HG03558 (cell line): ENCODE measurements at regions not wholly inside any gene's neighbourhood (a gene's known extent, or its start where the extent isn't known, plus 50 kb on each side); places are given as distances from the start of the nearest gene placed in this dataset.

Experiments used
- ATAC-seq: cut with Tn5 transposase; IDR thresholded peaks from one replicate; pipeline ENCODE4 v1.9.1; 2021; ENCODE audit warnings: moderate number of reproducible peaks; ENCODE audit not compliant: unreplicated experiment; ENCODE audit errors: extremely low read depth

DNA sequence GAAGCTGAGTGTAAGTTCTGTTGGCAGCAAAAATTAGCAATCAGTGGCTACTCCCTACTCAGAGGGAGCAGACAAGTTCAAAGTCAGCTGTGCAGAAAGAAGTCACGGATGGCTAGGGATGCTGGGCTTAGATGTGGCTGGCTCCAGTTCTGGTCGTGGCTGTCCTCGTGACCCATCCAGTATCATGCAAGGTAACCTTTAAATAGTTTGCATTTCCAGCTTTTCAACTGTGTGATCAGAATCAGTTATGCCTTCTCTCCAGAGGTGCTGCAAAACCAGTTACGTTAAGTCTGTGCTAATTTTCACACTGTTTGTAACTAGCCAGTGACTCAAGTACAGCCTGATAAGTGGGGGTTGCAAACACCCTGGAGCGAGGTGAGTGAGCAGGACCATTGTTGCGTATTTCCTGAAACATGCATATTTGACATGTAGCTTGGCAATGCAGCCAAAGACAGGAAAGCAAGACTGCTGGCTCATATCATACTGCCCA is 302.4 kb downstream of the ATPSCKMT start:
- ATAC-seq = no peak

DNA sequence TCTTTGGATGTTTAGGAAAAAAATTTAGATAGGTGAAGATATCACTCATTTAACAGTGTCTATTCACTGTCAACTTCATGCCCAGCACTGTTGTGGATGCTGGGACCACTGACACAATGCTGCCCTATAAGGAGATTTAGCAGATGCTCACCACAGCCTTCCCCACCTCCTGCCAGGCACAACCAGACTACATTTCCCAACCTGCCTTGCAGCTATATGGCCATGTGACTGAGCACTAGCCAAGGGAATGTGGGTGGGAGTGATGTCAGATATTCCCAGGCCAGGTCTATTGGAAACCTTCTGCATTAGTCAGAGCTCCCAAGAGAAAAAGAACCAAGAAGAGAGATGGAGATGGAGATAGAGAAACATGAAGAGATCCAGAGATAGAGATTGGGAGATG is 302.6 kb upstream of the TAS2R1 start:
- no peak for ATAC-seq

DNA sequence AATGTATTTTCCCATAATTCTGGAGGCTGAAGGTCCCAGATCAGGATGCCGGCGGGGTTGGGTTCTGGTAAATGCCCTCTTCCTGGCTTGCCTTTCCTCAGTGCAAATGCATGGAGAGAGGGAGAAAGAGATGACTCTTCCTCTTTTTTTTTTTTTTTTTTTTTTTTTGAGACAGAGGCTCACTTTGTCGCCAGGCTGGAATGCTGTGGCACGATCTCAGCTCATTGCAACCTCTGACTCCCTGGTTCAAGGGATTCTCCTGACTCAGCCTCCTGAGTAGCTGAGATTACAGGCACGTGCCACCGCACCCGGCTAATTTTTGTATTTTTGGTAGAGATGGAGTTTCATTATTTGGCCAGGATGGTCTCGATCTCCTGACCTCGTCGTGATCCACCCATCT is 300.0 kb upstream of the TAS2R1 start:
- ATAC-seq = no peak

DNA sequence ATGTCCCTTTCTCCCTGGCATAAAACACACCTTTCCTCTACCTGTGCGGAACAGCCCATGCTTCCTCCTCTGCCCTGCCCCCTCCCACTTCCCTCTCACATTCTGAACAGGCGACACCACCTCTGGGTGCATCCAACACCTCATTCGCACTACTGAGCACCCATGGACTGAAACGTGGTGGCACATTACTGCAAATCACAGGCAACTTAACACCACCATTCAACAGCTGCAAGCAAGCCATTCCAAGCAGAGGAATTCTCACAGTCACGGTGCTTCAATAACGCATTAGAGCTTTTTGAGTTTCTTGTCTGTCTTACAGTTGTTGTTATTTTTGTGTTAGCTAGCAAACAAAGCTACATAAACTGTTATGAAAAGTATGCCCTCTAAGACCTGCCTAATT is 298.2 kb upstream of the TAS2R1 start:
- ATAC-seq = no peak

DNA sequence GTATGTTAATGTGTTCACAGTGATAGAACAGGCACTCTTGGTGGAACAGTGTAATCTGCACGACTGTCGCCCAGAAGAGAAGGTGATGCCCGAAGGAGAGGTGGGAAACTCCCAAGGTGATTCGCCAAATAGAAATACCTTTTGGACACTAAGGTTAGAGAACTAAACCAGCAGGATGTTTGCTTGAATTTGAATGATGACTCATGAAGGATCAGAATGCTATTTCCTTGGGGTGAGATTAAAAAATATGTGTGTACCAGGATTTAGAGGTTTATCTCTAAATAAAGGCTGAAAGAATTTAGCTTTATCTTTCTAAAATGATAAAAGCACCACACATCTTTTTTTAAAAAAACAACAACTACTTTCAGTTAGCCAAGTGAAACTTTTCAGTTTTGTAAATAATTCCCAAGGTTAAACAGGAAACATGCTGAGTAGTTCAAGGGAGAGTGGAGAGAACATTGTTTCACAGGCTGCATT is 297.4 kb upstream of the TAS2R1 start:
- ATAC-seq = no peak

DNA sequence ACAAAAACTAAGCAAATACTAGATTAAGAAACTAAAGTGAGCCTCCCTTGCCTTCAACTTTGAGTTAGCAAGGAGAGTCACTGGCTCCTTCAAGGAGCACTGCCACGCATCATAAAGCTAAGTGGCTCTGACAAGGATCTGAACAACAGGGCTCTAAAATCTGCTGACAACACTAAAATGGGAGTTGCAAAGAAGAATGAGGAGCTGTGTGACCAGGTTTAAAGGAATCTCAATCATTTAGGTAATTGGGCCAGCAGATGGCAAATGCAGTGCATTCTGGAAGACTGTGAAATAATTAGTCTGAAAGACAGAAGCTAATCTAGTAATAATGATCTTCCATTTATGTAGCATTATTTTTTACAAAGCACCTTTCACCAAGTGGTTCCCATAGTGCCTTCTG is 297.0 kb upstream of the TAS2R1 start:
- no peak for ATAC-seq

DNA sequence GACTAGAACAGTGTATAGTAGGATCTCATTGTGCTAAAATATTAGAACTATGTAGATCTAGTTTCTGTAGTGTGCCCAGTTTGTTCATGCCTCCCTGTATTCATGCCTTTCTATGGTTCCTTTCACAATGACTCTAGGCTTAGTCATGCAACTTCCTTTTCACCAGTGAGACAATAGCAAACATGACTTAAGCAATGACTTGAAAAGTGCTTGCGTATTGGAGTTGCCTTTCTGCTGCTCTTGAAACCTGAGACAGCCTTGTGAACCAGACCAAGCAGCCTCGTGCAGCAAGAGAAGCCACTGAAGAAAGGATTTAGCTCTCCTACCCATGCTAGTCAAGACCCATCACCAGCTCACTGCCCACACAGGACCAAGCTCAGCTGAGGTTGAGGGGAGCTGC is 294.5 kb upstream of the TAS2R1 start:
- ATAC-seq = peak; percentile 91

DNA sequence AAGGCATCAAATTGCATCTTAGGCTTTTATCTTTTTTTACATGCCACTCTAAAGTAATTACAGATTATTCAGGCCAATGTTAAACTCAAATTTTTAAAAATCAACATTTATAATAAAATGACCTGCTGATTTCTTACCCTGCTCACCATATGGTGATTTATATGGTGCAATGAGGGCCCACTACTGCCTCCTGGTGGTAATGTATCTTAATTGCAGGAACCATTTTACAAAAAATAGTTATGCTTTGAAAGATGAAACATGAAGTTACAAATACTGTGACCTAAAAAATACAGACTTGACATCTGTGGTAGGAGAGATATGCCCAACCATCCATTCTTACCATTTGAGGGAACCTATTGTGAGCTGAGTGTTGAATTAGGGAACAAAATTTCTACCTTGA is 292.6 kb upstream of the TAS2R1 start:
- ATAC-seq = no peak

DNA sequence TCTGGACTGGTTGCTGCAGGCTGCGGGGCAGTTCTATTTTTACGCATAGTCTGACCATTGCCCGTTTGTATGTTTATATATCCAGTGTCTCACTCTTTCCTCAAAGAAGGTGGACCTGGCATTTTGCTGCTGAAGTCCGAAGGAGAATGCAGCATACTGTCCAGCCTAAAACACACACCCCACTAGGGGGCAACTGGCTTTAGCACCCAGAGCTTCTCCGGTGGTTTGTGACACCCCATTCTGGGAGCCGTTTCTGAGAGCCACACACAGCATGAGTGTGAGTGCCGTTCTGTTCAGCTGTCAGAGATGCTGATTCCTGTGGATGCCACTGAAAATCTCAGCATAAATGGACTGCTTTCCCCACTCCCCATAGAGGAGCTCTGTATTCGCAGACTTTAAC is 290.5 kb upstream of the TAS2R1 start:
- no peak for ATAC-seq

DNA sequence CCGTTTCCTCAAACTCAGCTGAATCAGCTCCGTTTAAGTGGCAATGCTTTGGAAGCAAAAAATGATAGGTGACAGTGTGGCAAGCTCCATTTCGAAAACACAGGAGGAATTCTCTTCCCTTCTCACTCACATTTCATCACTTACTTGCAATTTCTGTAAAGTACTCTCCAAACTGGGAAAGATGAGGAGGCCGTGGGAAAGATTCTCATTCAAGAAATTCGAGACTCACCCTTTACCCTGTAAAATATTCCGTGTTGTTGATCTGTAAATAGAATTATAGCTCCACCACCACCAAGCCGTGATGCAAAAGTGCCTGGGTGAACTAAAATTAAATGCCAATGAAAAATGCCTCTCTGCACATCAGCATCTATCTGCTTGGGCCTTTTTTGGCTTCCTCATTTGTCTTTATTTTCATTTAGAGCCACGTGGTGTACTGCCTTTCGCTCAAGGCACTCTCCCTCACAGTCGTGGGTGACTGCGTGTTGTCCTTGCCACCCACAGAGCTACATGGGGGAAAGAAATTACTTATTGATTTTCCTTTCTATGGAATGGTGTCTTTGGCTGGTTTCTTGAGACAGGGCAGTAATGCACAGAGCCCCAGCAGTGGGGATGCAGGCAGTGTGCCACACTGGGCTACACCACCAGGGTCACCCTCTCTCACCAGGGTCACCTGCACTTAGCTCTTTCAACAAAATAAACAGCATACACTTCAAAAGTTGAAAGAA is 289.3 kb upstream of the TAS2R1 start:
- no peak for ATAC-seq

DNA sequence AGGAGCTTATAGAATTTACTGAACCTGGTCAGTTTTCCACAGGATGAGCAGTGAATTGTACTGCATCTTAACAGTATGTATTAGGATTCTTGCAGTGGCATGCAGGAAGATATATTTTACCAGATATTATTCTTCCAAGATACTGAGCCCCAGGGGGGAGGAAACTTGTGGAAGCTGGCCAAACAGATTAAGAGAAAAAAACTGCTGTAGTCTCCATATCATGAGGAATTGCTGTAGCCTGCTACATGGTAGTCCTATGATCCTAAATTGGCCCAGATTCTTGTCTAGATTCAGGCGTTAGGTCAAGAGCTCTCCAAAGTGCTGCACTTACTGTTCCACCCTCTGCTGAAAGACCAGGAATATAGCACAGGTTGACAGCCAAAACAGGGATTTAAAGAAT is 275.5 kb upstream of the TAS2R1 start:
- no peak for ATAC-seq

DNA sequence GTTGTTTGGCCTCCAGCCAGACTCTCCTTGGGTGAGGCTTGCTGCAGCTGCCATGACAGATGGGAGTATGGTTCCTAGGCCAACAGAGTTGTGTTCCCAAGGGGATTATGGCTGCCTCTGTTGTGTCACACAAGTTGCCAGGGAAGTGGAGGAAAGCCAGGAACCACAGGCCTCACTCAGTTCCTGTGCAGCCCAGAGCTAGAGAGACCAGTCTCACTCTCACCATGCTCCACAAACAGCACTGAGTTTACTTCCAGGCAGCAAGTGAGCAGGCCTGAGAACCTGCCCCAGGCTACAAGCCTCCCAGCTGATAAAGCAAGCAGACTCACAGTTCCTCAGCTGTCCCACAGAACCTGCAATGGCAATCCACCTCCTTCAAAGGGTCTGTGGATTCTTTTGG is 273.6 kb upstream of the TAS2R1 start:
- no peak for ATAC-seq

DNA sequence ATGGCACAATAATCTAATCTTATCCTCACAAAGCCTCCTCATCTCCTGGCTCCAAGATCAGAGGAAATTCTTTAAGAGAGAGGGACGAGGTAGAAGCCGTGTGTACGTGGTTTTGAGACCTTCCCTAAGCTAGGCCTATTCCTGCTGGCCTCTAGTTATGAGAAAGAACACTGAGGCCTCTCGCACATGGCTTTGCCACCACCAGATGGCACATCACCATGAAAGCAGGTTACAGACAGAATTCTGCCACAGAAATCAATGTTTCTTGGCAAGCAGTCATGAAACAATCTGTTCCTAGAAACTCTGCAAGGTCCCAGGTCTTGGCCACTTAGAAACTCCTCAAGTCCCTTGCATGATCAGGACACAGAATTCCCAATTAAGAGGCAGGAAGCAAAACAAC is 268.2 kb upstream of the TAS2R1 start:
- no peak for ATAC-seq

DNA sequence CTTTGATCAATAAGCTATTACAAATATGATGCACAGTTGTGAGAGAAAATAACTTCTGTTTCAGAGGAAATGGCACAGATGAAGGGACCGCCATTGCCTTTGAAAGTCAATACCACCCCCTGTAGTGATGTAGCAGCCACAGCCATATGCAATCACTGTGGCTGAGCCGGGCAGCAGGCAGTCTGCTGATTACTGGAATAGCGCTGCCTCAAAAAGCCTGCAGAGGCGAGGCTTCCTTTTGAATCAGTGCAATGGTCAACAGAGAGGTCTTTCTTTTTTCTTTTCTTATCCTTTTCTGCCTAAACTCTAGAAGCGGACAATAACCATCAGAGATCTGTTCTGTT is 265.1 kb upstream of the TAS2R1 start:
- no peak for ATAC-seq

DNA sequence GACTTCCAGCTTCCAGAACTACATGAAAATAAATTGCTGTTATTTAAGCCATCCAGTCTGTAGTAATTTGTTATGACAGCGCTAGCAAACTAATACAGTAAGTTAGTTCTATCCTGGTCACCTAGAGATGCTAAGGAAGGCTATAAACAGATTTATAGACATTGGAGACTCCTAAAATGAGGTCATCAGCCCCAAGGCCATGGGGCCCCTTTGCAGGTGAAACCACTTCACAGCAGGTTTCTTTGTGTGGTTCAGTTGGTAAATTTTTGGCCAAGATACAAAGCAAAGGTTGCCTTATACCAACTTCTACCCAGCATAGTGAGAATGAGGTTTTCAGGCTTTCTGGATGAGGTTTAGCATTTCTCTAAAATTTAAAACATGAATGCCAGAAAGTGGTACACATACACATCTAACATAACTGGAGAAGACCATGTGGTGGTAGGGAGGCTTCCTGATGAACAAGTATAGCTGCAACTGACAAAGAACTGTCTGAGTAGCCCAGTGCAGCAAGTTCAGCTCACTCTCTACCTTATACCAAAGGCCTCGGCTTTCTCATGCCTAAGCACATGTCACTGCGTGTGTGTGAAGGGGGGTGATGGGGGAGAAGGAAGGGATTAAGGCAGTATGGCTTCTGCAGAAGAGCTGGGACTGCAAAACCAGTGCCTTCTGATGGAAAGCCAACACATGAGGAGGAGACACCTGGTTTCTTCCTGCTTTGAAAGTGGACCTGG is 264.6 kb upstream of the TAS2R1 start:
- no peak for ATAC-seq

DNA sequence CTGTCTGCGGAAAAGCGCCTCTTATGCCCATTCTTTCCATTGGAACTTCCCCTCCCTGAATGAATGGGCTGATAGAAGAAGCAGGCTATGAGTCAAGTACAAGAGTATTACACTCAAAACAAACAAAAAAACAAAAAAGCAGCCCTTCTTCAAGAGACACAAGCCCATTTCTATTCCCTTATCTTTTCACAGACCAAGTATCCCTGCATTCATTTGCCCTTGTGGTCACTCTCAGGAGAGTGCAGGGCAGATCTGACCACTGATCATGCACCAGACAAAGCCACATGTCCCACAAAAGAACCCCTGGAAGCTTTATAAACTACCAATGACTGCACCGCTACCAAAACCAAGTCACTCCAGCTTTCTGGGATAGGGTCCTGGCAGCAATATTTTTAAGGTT is 262.5 kb upstream of the TAS2R1 start:
- ATAC-seq = no peak

DNA sequence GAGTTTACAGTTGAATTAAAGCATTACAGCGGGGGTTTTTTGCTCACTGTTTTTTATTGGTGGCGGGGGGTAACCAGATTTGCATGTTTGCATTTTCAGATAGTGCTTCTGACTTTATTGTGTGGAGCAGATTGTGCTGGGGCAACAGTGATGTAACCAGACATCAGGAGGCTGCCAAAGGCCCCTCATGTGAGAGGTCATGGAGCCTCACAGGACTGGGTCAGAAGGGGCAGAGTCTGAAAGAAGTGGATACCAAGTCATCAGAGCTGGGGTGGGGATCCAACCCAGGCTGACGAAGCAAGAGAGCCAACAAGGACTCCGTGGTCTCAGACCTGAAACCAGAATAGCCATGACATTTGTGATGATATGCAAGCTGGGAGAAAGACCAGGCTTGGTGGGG is 259.4 kb upstream of the TAS2R1 start:
- ATAC-seq = no peak

DNA sequence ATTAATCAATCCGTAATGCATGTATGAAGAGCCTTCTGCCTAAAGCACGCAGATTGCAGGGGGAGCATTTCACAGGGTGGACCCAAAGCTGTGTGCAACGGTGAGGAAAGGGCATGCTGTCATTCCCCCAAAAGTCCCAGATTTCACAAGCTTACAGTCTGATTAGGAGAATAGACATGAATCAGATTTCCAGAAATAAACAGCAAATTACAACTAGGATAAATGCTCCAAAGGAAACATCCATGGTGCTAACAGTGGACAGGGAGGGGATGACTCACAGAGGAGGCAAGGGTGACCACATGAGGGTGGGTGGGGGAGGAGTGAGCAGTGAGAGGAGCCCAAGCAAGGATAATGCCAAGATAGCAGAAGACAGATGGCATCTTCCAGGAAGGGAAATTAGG is 258.4 kb upstream of the TAS2R1 start:
- ATAC-seq = no peak

DNA sequence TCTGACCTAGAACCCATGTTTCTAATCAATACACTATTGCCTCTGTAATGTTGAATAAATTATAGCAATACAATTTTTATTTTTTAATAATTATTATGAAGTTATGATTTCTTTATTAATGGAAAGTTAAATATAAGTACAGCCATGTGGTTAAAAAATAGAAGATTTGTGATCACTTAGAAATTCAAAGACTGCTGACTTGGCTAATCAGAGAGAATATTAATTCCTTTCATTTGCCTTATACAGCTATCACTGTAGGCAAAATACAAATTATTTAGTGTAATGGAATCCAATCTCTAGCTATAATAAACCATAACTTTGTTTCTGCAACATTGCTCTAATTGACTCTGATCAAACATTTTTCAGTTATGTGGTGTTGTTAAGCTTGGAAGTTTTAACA is 255.0 kb upstream of the TAS2R1 start:
- ATAC-seq = no peak

DNA sequence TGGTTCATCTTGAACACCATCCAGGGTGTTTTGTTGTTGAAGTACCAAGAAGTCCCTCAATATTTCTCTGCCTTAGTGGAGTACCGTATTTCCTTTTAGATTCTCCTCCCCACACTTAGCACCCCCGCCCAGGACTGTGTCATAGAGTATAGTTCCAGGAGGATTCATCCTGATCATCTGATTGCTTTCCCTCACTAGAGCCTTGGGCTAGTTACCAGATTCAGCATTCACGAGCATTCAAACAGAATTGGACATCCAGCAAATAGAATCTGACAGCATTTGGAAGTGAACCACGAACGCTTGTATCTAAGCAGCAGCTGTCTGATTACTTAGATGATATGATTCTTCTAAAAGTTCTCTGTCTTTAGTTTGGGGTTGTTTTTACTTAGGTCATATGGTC is 248.1 kb upstream of the TAS2R1 start:
- ATAC-seq = no peak

DNA sequence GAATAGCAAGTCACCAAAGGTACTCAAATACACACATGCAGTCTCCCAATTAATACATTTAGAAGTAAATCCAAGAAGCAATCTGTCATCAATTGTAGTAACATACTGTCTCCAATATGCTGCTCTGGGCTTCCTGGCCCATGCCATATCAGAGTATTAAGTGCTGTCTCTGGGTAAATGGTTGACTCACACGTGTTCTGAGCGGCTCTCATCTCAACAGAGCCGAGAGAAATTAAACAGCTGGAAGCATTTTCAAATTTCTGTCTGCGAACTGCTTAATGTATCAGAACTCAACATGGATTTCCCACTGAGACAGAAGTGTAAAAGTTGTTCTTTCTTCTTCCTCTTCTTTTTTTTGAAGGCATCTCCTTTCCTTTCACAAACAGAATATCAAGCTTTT is 247.3 kb upstream of the TAS2R1 start:
- ATAC-seq = no peak

DNA sequence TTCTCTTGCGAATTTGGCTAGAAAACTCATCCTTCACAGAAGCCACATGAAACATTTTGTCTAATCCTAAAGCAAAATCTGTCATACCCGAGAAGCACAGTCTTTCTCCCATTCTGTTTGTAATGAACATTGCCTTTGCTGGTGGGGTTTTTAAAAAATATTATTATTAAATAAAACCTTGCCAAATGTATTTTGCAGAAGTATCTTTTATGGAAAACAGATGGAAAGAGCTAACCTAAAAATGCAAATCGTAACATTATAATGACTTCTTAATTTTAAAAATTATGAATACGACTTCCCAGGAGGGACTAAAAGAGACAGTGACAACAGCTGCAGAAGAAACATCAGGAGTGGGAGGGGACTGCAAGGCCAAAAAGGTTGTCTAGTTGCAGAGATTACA is 246.3 kb upstream of the TAS2R1 start:
- no peak for ATAC-seq
